Activated T-cell treated with anti-CD3 and anti-CD28 coated beads for 4 hours (primary cell): ENCODE measurements at regions not wholly inside any gene's neighbourhood (a gene's known extent, or its start where the extent isn't known, plus 50 kb on each side); places are given as distances from the start of the nearest gene placed in this dataset.

Experiments
- DNase-seq: peaks from one replicate; pipeline ENCODE4 v3.0.0-alpha.2; 2020

DNA sequence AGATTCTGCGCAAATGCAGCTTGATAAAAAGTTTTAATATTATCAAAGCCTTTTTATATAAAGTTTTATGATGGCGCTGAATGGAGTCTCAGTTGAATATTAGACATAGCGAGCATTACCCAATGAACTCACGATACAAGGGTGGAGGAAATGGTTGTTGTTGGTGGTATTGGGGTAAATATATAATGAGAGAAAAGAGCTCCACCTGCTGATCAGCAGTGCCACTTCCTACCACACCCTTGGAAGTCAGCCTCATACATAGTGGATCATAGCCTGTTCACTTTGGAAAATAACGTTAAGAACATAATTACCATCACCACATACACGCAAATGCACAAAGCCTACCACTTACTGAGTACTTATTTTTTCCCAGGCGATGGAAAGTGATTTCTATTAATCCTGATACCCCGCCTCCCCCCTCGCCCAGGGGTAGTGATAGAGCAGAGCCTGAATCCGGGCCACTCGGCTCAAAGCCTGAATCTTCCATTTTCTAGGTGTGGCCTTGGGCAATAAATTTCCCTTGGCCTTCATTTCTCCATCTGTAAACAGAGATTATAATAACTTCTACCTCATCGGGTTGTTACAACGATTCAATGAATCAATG lies 358.3 kb downstream of the KLF5 start:
- DNase-seq = no peak

DNA sequence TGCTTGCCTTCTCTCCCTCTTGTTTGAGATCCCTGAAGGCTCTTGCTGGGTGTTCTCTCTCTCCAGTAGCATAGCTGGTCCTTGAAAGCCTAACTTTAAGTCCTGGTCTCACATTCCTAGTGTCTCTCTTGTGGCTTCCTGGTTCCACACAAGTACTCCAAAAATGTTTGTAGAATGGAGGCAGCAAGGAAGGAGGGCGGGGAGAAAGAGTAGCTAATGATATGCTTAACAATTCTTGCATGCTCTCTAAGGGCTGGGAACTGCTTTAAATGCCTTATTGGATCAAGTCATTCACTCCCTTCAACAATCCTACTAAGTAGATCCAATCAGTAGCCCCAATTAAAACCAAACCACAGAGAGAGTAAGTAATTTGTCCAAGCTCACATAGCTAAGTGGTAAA lies 357.3 kb downstream of the KLF5 start:
- no peak for DNase-seq

DNA sequence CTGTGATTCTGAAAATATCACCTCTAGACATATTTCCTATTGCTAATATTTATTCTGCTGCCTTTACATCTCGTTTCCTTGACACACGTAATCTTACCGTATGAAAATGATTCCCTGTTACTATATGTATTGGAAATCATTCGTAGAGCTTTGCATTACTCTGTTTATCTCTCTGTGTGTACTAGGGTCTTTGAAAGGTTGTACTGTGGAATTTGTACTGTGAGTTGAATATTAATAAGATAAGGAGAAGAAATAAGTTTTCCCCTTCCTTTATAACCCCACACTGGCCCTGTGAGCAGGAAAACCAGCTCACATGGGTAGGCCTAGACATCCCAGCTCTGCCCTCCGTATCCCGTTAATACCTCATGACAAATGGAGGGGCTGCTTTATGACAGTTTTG lies 354.9 kb downstream of the KLF5 start:
- no peak for DNase-seq

DNA sequence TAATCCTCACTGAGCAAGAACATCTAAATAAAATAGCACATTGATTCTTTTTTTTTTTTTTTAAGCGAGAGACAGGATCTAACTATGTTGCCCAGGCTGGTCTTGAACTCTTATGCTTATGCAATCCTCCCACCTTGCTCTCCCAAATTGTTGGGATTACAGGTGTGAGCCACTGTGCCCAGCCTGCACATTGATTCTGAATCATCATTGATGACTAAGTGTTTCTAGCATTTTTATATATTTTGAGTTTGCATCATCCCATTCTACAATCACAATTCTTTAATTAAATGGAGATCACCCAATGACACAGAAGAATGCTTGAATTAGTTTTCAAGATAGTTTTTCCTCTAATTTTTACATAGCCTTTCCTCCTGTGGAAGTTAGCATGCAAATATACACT lies 354.1 kb downstream of the KLF5 start:
- no peak for DNase-seq

DNA sequence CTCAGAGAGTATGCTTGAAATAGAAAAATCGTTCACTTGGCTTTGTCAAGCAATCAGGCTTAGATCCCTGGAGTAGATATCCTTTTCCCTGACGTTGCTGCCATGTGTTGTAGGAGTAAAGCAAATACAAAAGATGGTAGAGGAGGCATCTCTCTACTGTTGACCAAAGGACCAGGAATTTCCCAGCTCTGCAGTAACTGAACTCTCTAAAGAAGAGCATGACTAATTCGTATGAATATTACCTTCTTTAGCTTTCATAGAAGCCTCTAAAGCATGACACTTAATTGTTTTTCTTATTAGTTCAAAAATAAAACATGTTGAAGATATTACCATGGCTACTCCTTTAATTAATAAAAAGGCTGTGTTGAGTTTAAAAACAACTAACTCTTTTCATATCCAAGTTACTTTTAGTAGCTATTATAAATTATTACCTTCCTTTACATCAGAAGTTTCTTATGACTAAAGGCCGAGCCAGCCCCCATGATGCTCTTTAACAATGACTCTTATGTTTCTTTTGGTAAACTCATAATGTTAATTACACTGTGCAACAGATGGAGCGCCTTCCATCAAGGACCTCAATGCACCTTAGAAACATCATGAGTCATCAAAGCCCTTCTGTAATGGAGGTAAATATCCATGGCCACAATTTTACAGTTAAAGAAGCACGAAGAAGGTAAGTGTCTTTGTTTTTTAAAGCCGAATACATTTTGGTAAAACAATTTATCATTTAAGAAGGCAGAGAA lies 352.4 kb downstream of the KLF5 start:
- no peak for DNase-seq

DNA sequence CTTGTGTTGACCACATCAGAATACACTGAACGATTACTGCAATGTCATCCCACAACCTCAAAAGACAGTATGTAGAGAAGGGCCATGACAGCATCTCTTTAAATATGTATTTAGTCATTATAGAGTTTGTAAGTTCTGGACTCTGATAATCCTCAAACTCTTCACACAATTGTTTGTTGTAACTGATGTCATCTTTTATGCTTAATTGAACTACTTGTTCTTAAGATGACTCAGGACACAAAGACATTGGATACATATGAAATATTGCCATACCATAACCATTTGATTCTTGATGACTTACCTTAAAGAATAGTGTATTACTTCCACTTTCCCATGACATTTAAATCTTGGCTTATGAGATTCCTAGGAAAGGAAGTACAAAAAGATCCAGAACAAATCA lies 347.6 kb downstream of the KLF5 start:
- no peak for DNase-seq

DNA sequence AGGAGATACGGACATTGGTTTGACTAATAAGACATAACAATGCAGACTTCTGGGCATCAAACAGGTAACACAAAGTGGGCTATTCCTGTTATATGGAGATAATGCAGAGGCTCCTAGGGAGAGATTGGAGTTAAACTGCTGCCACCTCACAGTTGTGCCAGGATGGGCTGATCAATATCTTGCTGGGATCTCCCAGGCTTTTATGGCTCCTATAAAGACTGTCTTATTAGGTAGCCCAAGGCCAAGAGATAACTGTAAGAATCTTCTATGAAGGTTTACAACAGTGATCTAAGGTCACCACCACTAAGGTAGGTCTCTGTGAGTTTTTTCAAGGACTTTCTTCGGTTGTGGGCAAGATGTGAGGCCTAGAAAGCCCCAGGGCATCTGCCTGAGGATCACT lies 345.8 kb downstream of the KLF5 start:
- no peak for DNase-seq

DNA sequence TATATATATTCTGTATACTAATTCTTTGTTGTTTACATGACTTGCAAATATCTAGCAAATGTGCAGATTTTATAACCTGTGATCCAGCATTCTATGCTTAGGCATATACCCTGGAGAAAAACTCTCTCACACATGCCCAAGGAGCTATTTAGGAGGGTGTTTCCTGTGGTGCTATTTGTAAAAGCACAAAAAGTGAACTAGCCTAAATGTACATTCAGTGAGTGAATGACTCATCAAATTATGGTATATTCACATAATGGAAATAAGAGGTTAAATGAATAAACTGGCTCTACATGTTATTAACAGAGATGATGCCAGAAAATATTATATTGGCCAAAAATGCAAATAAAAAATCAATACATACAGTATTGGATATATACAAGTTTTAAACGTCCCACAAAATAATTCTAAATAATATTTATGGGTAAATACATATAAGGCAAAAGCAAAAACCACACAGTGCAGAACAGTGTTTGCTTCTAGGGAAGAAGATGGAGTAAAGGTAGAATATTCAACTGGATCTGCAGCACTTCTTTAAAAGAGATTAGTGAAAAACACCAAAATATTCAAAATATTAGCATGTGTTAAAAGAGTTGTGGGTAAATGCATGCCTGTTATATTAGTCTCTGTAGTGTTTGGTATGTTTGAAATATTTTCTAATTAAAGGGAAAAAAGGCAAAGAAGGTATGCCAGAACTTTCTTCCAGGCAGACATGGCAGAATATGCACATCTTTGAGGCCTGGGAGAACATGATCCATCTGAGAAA lies 344.7 kb downstream of the KLF5 start:
- no peak for DNase-seq

DNA sequence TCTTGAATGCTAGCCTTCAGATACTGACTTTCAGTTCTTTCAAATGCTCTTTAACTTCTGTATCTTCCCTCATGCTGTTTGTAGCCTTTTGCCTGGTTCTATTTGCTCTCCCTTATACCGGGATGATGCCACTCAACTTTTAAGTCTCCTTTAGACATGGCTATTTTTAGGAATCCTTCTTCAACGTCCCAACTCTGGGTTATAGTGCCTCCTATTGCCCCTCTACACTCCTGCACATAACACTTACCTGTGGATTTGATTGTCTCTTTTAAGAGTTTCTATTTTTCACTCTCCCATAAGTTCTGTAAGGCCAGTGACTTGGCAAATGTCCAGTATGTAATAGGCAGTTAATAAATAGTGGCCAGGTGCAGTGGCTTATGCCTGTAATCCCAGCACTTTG lies 343.0 kb downstream of the KLF5 start:
- DNase-seq = no peak

DNA sequence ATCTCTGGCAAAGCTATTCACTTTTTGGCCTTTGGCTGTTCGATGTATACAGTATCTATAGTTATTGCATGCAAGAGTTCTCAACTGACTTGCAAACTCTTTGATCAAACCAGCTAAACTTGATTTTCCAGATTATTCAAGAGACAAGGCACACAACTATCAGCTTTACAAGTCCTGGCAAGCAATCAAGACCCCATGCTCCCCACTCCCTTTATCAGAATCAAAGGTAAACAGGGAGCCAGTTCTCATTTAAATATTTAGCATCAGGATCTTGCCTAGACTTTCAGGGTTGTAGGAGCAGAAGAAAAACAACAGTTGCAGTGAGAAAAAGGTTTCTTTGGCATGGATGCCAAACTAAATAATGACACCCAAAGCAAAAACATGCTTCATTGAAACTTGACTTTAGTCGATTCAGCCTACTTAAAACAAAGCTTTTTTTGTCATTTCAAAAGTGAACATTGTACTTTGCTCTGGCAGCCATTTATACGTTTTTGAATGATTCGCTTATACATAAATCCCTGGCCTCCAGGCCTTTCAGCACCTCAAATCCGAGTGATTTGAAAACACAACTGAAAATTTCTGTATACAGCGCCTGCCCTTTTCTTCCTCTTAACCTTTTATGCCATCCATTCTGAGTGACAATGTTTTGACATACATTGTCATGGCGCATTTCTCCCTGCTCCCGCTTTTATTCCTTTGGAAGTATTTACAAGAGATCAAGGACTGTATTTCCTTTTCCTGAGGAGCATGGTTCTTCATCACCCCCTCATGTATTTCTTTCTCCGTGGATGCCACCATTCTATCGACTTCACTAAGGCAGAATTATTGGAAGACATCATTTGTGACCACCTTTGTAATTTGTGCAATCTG lies 340.8 kb downstream of the KLF5 start:
- no peak for DNase-seq

DNA sequence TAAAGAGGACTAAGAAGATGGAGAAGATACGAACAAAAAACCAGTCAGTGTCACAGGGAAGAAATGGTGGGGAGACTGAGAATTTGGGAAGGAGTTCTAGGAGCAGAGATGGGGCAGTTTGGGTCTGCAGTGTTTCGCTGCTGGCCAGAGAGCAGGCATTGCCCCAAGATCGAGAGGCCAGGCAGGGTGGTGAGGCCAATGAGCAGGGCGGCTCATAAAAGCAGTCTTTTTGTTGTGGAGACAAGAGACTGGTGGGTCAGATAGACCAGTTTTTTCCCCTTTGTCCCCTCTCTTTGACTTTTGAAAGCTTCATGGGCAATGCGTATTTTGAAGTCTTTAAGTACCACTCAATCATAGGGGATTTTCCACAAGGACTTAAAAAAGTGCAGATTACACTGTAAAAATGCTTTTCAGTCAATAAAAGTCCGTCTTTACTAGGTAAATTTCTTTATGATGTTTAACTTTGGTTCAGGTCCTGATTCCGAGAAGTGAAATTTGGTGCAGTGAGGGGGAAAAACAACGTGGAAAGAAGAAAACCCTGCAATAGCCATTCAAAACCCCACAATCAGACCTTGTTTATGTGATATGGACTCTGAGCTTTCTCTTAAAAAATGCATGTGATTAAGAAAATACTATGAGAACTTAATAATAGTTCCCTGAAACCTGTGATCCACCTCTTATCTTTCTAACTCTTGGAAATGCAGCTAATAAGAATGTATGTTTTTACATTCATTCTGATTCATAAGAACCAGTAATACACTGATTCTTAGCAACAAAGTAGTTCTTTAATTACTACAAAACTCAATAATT lies 338.9 kb downstream of the KLF5 start:
- no peak for DNase-seq

DNA sequence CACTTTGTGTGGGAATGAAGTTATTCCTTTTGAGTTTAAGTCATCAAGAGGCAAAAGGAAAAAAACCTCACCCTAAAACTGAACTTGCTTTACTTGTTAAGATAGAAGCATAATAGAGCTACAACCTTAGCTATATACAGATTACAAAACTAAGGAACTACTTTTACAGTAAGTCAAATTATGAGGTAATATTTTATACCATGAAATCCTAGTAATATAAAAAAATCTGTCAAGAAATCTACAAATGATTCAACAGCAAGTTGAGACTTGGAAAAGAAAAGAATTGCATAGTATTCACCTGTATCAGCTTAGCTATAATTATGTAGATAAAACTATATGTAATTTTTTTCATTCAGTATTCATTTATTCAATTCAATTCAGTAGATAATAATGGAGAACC lies 335.3 kb downstream of the KLF5 start:
- DNase-seq = no peak

DNA sequence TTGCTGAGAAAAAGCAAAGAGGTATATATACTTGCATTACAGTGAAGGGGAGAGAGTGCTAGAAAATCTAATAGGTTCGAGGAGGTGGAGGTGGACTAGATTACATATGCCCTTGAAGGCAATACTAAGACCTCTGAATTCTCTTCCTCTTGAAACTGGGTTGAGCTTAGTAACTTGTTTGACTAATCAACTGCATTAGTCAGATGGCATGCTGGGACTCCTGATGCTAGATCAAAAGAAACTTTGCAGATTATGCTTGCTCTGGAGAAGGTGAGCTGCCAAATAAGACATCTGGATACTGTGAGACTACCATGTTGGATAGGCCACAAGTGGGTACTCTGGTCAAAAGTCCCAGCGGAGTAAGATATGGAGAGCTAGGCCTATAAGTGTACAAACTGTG lies 331.3 kb downstream of the KLF5 start:
- DNase-seq = no peak

DNA sequence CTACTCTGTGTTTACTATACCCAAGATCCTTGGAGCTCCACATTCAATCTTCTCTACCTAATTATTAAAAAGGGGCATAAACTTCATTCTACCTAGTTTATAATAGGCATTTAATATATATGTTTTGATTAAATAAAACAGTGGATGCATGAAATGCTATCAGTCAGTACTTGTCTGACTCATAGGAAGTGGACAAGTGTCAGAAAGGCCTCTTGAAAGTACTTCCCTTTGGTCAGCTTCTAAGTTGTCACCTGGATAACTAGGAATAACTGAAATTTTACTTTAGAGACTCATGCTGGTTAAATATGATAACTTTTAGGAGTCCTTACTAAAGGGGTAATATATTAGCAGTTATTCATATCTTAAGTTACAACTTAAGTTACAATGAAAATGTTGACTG lies 329.8 kb downstream of the KLF5 start:
- no peak for DNase-seq

DNA sequence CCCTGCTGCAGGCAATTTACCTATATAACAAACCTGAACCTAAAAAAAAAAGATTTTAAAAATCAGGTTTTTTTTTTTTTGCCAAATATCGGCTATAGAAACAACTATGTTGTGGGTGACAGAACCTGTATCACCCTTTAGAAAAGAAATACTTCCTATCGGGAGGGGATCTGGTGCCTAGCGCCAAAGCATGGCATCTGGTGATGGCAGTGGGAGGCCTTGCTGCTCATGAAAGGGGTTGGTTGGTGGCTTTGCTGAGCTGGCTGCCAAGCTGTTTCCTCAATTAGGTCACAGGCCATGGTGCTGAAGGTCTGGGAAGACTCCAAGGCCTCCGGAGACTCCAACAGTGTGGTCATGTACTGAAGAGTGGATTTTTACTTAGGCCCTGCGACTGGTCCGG lies 328.5 kb downstream of the KLF5 start:
- no peak for DNase-seq

DNA sequence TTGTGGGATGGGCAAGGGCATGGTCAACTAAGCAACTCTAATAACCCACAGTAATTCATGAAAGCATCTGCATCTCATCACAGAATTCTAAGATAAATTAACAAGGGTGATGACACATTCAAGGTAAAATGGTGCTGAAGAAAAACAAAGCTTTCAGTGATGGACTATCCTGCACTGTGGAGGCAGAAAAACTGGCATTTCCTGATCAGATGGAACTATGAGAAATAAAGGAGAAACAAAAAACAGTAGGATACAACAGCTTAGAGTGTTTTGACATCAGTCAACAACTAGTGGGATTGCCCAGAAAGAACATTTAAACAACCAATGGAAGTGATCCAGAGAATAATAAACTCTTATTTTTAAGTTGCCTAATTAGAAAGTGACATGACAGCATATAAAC lies 327.0 kb downstream of the KLF5 start:
- DNase-seq = no peak

DNA sequence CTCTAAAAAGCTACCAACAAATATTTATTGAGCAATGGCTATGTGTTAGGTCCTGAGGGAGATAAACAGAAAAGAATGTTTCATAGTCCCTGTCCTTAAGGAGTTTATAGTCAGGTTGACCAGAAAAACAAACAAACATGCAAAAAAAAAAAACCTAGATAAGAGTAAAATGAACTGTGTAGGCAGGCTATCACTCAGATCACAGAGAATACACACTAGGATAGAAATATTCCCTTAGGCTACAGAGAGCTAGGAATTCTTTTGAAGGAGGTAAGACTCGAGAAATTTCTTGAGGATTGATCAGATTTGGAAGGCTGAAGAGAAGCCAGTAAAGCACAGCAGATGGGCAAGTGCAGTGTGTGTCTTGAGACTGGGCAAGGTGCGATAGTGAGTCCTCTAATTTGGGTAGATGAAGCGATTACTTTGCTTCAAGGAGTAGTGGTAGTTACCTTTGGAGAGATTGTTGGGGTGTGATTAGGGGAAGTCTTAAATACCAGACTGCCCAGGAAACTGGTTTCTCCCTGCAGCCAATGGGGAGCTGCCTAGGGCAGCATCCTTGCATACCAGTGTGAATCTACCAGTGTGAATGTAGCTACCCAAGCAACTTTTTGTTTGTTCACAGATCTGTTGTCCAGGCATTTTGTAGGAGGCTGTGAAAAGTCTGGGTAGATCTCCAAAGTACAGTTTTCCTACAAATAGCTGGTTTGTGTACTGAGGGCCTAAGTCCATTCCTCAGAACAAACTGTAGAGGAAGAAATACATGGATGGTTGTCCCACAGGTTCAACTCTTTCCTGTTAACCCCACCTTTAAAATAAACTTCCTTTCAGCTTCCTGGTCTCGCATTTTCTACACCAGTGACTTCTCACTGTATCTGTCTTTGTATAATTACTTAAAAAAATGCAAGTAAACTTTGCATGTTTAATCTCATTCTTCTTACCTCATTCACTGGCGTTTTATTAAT lies 314.1 kb downstream of the KLF5 start:
- DNase-seq = no peak

DNA sequence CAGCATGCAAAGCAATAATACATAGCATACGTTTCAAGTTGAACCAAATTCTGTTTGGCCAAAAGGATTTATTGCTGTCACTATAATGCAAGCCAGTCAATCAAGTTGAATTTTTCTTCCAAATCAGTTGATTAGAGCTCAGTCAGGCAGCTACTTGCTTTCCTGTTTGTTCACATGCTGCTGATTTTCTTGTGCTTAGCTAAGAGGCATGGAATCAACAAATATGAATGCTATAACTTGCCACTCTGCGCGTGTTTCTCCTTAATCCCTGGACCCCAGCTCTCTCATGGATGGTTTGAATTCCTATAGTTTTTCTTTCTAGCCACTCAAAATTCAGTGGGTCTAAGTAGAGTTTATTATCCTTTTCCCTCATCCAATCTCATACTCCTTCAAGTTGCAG lies 311.3 kb downstream of the KLF5 start:
- DNase-seq = no peak

DNA sequence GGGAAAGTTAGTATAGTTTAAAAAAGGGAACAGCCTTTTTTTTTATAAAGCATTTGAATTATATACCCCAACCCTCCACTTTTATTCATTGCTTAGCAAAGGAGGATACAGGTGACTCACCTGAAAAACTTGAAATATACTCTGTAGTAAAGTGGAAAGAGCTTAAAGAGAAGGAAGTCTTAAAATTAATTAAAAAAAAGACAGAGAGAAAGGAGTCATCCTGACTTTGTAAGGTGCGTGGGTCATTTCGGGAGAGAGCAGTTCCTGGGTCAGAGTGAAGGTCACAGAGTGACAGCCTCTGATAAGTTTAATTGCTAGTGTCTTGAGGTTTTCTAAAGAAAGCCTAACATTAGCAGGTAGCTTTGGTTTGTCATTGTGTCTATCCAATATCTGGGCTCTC lies 310.3 kb downstream of the KLF5 start:
- no peak for DNase-seq

DNA sequence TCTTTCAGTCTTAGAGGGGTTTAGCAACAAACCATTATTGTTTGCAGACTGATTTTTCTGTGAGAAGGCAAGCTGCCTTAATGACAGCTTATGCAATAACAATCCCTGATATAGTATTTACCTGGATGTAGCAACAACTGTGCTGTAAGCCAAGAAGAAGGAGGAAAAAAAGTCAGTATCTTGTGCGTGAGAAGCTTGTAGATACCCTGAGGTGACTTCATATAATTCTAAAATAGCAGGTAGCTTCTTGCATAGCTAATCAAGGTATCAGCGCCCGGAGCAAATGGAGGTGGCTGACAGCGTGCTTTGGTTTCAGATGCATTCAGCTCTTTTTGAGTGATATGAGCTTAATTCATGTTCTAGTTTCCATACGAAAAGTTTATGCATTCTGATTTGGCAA lies 309.8 kb downstream of the KLF5 start:
- DNase-seq = no peak

DNA sequence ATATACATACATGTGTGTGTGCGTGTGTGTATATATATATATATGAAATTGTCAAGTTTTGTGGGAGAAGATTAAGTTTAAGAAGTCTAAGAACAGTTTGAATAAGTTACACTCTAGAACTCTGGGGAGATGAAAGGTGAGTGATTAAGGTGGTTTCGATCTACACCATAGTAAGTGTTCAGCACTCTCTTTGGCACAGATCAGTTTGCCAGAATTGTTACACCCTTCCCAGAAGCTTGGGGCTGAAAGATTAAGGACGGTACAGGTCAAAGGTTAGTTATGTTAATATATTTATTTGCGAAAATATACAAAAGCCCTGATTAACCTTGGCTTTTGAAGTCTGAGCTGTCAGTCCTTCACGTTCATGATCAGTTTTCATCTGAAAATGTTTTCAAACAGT lies 309.1 kb downstream of the KLF5 start:
- no peak for DNase-seq
